ENCODE measurements at regions not wholly inside any gene's neighbourhood (a gene's known extent, or its start where the extent isn't known, plus 50 kb on each side); places are given as distances from the start of the nearest gene placed in this dataset.

GRCh38 chr13:55483626-55484158 lies 1657.0 kb upstream of the PRR20A start:
- ChIA-PET CTCF (no interaction called here), POLR2A (ENCODE audit: unreplicated experiment) (no interaction called here)
- intact Hi-C loops (cut with micrococcal nuclease): no loop called here
- Histone ChIP-seq H2AFZ (ENCODE audit: low read length) (no peak overlapping the region), H3K36me3 (ENCODE audit: low read depth, low read length) (no peaks in the 10 kb centered on the region), H3K4me2 (ENCODE audit: low read length) (no peak overlapping the region), H3K9ac (ENCODE audit: low read length) (no peak overlapping the region), H3K9me2 (replicated peaks; ENCODE audit: low read length) (no peaks in the 10 kb centered on the region), H3K4me3 (ENCODE audit: low read length) (no peak overlapping the region), H3K27me3 (ENCODE audit: low read length) (no peaks in the 10 kb centered on the region), H3K9me3 (ENCODE audit: low read length) (no peaks in the 10 kb centered on the region), H3K27ac (ENCODE audit: low read length) (no peak overlapping the region), H3K79me2 (ENCODE audit: low read length) (no peaks in the 10 kb centered on the region), H3K4me1 (ENCODE audit: insufficient read depth, low read length) (no peaks in the 10 kb centered on the region), H4K20me1 (ENCODE audit: low read length) (no peaks in the 10 kb centered on the region), H3F3A (ENCODE audit: low read length, unreplicated experiment) (no peaks in the 10 kb centered on the region)
- no TSS peak for BruUV-seq (replicated peaks)
- no peak for DNase-seq
- no peak for ATAC-seq
- no peak for TF ChIP-seq EZH2 (IDR thresholded peaks at IDR 0.05; ENCODE audit: low read length, unreplicated experiment)
- TF ChIP-seq EZH2phosphoT487 (IDR thresholded peaks at IDR 0.05; ENCODE audit: borderline replicate concordance, low read length): no peak
- TF ChIP-seq CTCF (conservative IDR thresholded peaks at IDR 0.05; ENCODE audit: low read depth, low read length): no peak

- ChIA-PET CTCF (no interaction called here), POLR2A (ENCODE audit: unreplicated experiment) (no interaction called here)
- no peak overlapping the region for H3K27ac ChIP-seq (ENCODE audit: low read length)
- ATAC-seq: no peak
- H3K79me2 ChIP-seq (ENCODE audit: low read length): no peaks in the 10 kb centered on the region
- H3F3A ChIP-seq (ENCODE audit: low read length, unreplicated experiment): no peaks in the 10 kb centered on the region
- DNase-seq: no peak
- H3K9me2 ChIP-seq (replicated peaks; ENCODE audit: low read length): no peaks in the 10 kb centered on the region
- no peak overlapping the region for H2AFZ ChIP-seq (ENCODE audit: low read length)
- no peaks in the 10 kb centered on the region for H3K9me3 ChIP-seq (ENCODE audit: low read length)
- H3K9ac ChIP-seq (ENCODE audit: low read length): no peak overlapping the region
- H3K4me1 ChIP-seq (ENCODE audit: insufficient read depth, low read length): no peaks in the 10 kb centered on the region
- no peaks in the 10 kb centered on the region for H4K20me1 ChIP-seq (ENCODE audit: low read length)
- no peaks in the 10 kb centered on the region for H3K27me3 ChIP-seq (ENCODE audit: low read length)
- no peak overlapping the region for H3K4me2 ChIP-seq (ENCODE audit: low read length)
- intact Hi-C loops (cut with micrococcal nuclease): no loop called here
- no peaks in the 10 kb centered on the region for H3K36me3 ChIP-seq (ENCODE audit: low read depth, low read length)
- H3K4me3 ChIP-seq (ENCODE audit: low read length): no peak overlapping the region
- TF ChIP-seq EZH2phosphoT487 (IDR thresholded peaks at IDR 0.05; ENCODE audit: borderline replicate concordance, low read length) (no peak), CTCF (conservative IDR thresholded peaks at IDR 0.05; ENCODE audit: low read depth, low read length) (no peak), EZH2 (IDR thresholded peaks at IDR 0.05; ENCODE audit: low read length, unreplicated experiment) (no peak)
- BruUV-seq (replicated peaks): no TSS peak
Measured at GRCh38 chr13:55493297-55493696, 1647.4 kb upstream of the PRR20A start.

- CTCF ChIA-PET: no interaction called here
- Histone ChIP-seq H2AFZ (ENCODE audit: low read length) (no peak overlapping the region), H3F3A (ENCODE audit: low read length, unreplicated experiment) (no peaks in the 10 kb centered on the region), H3K27ac (ENCODE audit: low read length) (no peak overlapping the region), H3K9me3 (ENCODE audit: low read length) (no peaks in the 10 kb centered on the region), H3K9ac (ENCODE audit: low read length) (no peak overlapping the region), H3K4me2 (ENCODE audit: low read length) (no peak overlapping the region), H3K9me2 (replicated peaks; ENCODE audit: low read length) (no peaks in the 10 kb centered on the region), H3K4me3 (ENCODE audit: low read length) (no peak overlapping the region), H3K4me1 (ENCODE audit: insufficient read depth, low read length) (no peaks in the 10 kb centered on the region), H3K79me2 (ENCODE audit: low read length) (no peaks in the 10 kb centered on the region), H3K36me3 (ENCODE audit: low read depth, low read length) (no peaks in the 10 kb centered on the region), H3K27me3 (ENCODE audit: low read length) (no peaks in the 10 kb centered on the region), H4K20me1 (ENCODE audit: low read length) (no peaks in the 10 kb centered on the region)
- DNase-seq (no peak), ATAC-seq (no peak)
- no TSS peak for BruUV-seq (replicated peaks)
- intact Hi-C loops (cut with micrococcal nuclease): no loop called here
- TF ChIP-seq EZH2 (IDR thresholded peaks at IDR 0.05; ENCODE audit: low read length, unreplicated experiment) (no peak), CTCF (conservative IDR thresholded peaks at IDR 0.05; ENCODE audit: low read depth, low read length) (no peak), EZH2phosphoT487 (IDR thresholded peaks at IDR 0.05; ENCODE audit: borderline replicate concordance, low read length) (no peak)
- POLR2A ChIA-PET (ENCODE audit: unreplicated experiment): no interaction called here
Measured at GRCh38 chr13:55497486-55497885, 1643.2 kb upstream of the PRR20A start.

All from PC-3 (cell line).